OCI-LY1 (cell line): ENCODE measurements at regions not wholly inside any gene's neighbourhood (a gene's known extent, or its start where the extent isn't known, plus 50 kb on each side); places are given as distances from the start of the nearest gene placed in this dataset.

Source experiments
- EZH2 ChIP-seq: fragments of 200-600 bp; sonication (generic), shearing (Covaris generic); IDR thresholded peaks from 2 replicates; pipeline ENCODE4 v1.8.0; 2017; ENCODE audit warnings: borderline replicate concordance, mixed run types, mild to moderate bottlenecking, antibody characterized with exemption, low read length, moderate library complexity, mixed read lengths
- TF ChIP-seq, protein P1 (sequence below): fragments of 200-600 bp; sonication (generic), shearing (Covaris generic); IDR thresholded peaks from 2 replicates; pipeline ENCODE4 v1.5.1; 2017; ENCODE audit warnings: mild to moderate bottlenecking, antibody characterized with exemption, low read length, moderate library complexity, mixed read lengths

DNA sequence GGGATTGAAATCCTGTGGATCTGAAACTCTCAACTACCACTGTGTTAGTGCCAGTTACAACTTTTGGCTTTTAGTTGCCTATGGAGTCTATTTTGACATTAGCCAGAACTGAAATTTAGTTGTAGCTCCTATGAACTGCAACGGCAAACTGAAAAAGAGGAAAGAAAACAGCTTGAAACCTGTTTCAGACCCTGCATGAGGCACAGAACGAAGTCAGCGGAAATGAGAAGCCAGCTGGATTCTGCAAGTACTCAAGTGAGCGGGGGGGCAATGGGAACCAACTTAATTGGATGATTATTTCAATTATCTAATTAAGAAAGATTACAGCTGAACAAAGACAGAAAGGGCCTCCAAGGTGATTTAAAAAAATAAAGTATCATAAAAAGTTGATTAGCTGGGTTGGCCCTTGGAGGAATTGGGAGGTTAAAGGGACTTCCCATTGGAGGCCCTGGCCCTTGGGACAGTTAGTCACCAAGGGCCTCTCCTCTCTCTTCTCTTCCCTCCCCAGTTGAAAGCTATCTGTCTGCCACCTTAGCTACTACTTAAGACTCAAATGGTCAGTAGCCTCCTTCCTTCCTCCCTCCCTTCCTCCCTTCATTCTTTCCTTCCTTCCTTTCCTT is 352.1 kb downstream of the SHQ1 start:
- TF ChIP-seq, protein P1, sequence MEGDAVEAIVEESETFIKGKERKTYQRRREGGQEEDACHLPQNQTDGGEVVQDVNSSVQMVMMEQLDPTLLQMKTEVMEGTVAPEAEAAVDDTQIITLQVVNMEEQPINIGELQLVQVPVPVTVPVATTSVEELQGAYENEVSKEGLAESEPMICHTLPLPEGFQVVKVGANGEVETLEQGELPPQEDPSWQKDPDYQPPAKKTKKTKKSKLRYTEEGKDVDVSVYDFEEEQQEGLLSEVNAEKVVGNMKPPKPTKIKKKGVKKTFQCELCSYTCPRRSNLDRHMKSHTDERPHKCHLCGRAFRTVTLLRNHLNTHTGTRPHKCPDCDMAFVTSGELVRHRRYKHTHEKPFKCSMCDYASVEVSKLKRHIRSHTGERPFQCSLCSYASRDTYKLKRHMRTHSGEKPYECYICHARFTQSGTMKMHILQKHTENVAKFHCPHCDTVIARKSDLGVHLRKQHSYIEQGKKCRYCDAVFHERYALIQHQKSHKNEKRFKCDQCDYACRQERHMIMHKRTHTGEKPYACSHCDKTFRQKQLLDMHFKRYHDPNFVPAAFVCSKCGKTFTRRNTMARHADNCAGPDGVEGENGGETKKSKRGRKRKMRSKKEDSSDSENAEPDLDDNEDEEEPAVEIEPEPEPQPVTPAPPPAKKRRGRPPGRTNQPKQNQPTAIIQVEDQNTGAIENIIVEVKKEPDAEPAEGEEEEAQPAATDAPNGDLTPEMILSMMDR = no peak
- TF ChIP-seq EZH2 = no peak
